HepG2 (cell line): ENCODE measurements at regions not wholly inside any gene's neighbourhood (a gene's known extent, or its start where the extent isn't known, plus 50 kb on each side); places are given as distances from the start of the nearest gene placed in this dataset.

Experiments
- ATAC-seq: fragments of 200-7000 bp; cut with Tn5 transposase; 3 replicates; pipeline ENCODE4 v1.9.1; 2020; ENCODE audit warnings: mild to moderate bottlenecking, moderate library complexity
- BruUV-seq: library from RNA; stranded (reverse); fragments of 400-500 nt; replicated peaks from 2 replicates; lab custom pipeline; 2021; lab: Mats Ljungman, UMichigan
- CTCF ChIA-PET: fragments of 300-600 bp; formaldehyde crosslinking; extraction: SDS; loops from one replicate; lab custom pipeline; 2021; ENCODE audit warnings: low total read pairs, inconsistent platforms, low intra/inter-chr PET ratio; lab: Yijun Ruan, JAX
- POLR2A ChIA-PET: fragments of 350-600 bp; sonication (Branson Sonifier 250); formaldehyde crosslinking; loops from one replicate; lab custom pipeline; 2020; ENCODE audit warnings: antibody characterized with exemption, inconsistent platforms; lab: Yijun Ruan, JAX
- DNase-seq: peaks from one replicate; pipeline ENCODE4 v3.0.0-alpha.2; 2015; ENCODE audit warnings: low spot score
- FAIRE-seq: peaks from 3 replicates; lab custom pipeline; 2011; peaks lifted over from hg19 to GRCh38; lab: Jason Lieb, UNC
- H2AFZ ChIP-seq: one replicate; pipeline ENCODE4 v1.6.1; 2011; ENCODE audit warnings: low read length, inconsistent platforms
- H3K27ac ChIP-seq: fragments of 300-600 bp; 3 replicates; pipeline ENCODE4 v1.8.0; 2011; ENCODE audit warnings: mixed run types, mild to moderate bottlenecking, mixed read lengths, low read length, inconsistent platforms; ENCODE audit not compliant: insufficient read depth; ENCODE audit errors: extremely low read length
- H3K27me3 ChIP-seq, 2 experiments: fragments of 200-600 bp in 1 of 2; 2 replicates in 1 of 2; 3 replicates in 1 of 2; pipeline versions ENCODE4 v1.6.0 to v1.8.0; 2011; ENCODE audit warnings: low read length in 2 of 2, mild to moderate bottlenecking in 2 of 2, moderate library complexity in 2 of 2, inconsistent platforms in 1 of 2; ENCODE audit not compliant: insufficient read depth in 2 of 2, control insufficient read depth in 1 of 2
- H3K36me3 ChIP-seq, 2 experiments: fragments of 200-600 bp in 1 of 2; replicated peaks in 1 of 2; 2 replicates in 1 of 2; 3 replicates in 1 of 2; pipeline versions ENCODE4 v1.5.1 to v1.8.0; 2011; ENCODE audit warnings: low read length in 2 of 2, inconsistent platforms in 1 of 2; ENCODE audit not compliant: insufficient read depth in 2 of 2, control insufficient read depth in 1 of 2
- H3K4me1 ChIP-seq: 2 replicates; pipeline ENCODE4 v1.5.1; 2012; ENCODE audit warnings: low read length, inconsistent platforms; ENCODE audit not compliant: insufficient read depth
- H3K4me2 ChIP-seq: 2 replicates; pipeline ENCODE4 v1.6.0; 2011; ENCODE audit warnings: low read depth, low read length, inconsistent platforms
- H3K4me3 ChIP-seq, 3 experiments: fragments of 200-600 bp in 1 of 3; sonication (generic), shearing (Covaris generic) in 1 of 3; replicated peaks in 1 of 3; 2 replicates each; pipeline ENCODE4 v1.5.1; 2011 to 2016; ENCODE audit warnings: low read length in 3 of 3, inconsistent platforms in 2 of 3, low read depth in 2 of 3, mild to moderate bottlenecking in 2 of 3, control low read depth in 1 of 3, mixed read lengths in 1 of 3; ENCODE audit not compliant: insufficient read depth in 1 of 3
- H3K79me2 ChIP-seq: one replicate; pipeline ENCODE4 v1.6.1; 2011; ENCODE audit warnings: low read length, inconsistent platforms; ENCODE audit not compliant: insufficient read depth
- H3K9ac ChIP-seq: 2 replicates; pipeline ENCODE4 v1.6.0; 2011; ENCODE audit warnings: mild to moderate bottlenecking, low read depth, low read length, inconsistent platforms; ENCODE audit not compliant: insufficient read depth
- H3K9me3 ChIP-seq: 2 replicates; pipeline ENCODE4 v1.5.1; 2012; ENCODE audit warnings: mild to moderate bottlenecking, low read length
- H4K20me1 ChIP-seq: 2 replicates; pipeline ENCODE4 v1.6.0; 2011; ENCODE audit warnings: inconsistent platforms, mild to moderate bottlenecking, low read length, moderate library complexity; ENCODE audit not compliant: insufficient read depth
- ATF7-NPFF ChIP-seq: sonication (generic); formaldehyde crosslinking; IDR thresholded peaks from 2 replicates; pipeline ENCODE4 v1.8.1; 2023; ENCODE audit warnings: mild to moderate bottlenecking, low read depth, missing genetic modification reagents, moderate library complexity
- E2F5 ChIP-seq: sonication (generic); formaldehyde crosslinking; conservative IDR thresholded peaks from 2 replicates; pipeline ENCODE4 v1.4.0; 2020; ENCODE audit warnings: missing genetic modification reagents
- ELK4 ChIP-seq: sonication (generic); formaldehyde crosslinking; IDR thresholded peaks from 2 replicates; pipeline ENCODE4 v1.9.0; 2021; ENCODE audit warnings: missing genetic modification reagents, borderline replicate concordance
- GATA4 ChIP-seq: sonication (generic); IDR thresholded peaks from 2 replicates; pipeline ENCODE4 v1.6.1; 2016; ENCODE audit warnings: antibody characterized with exemption, low read depth, borderline replicate concordance
- KLF16 ChIP-seq, 2 experiments: sonication (generic) in 1 of 2; formaldehyde crosslinking in 1 of 2; IDR thresholded peaks; 2 replicates each; pipeline versions ENCODE4 v1.6.1 to v1.8.0; 2016 to 2023; ENCODE audit warnings: missing genetic modification reagents in 2 of 2, missing compliant biosample characterization in 1 of 2
- MAZ ChIP-seq, 2 experiments: sonication (generic) in 1 of 2; formaldehyde crosslinking in 1 of 2; IDR thresholded peaks; 2 replicates each; pipeline versions ENCODE4 v1.5.0 to v1.6.1; 2012 to 2020; ENCODE audit warnings: low read depth in 2 of 2, mild to moderate bottlenecking in 2 of 2, borderline replicate concordance in 1 of 2, improper control_type of control experiment in 1 of 2, low read length in 1 of 2, missing genetic modification reagents in 1 of 2, moderate library complexity in 1 of 2
- MIXL1 ChIP-seq: IDR thresholded peaks from 2 replicates; pipeline ENCODE4 v1.6.1; 2016
- NAIF1 ChIP-seq: sonication (generic); formaldehyde crosslinking; IDR thresholded peaks from 2 replicates; pipeline ENCODE4 v1.5.0; 2020; ENCODE audit warnings: mild to moderate bottlenecking, missing genetic modification reagents, borderline replicate concordance
- RFX1 ChIP-seq: fragments of 450-650 bp; IDR thresholded peaks from 2 replicates; pipeline ENCODE4 v1.6.1; 2017
- ZNF383 ChIP-seq: sonication (generic); formaldehyde crosslinking; IDR thresholded peaks from 2 replicates; pipeline ENCODE4 v1.4.0; 2020; ENCODE audit warnings: missing genetic modification reagents, mild to moderate bottlenecking, borderline replicate concordance
- ZNF44 ChIP-seq: sonication (generic); formaldehyde crosslinking; IDR thresholded peaks from 2 replicates; pipeline ENCODE4 v1.5.1; 2020; ENCODE audit warnings: mild to moderate bottlenecking, missing genetic modification reagents
- ZNF720 ChIP-seq: sonication (generic); formaldehyde crosslinking; IDR thresholded peaks from 2 replicates; pipeline ENCODE4 v1.4.0; 2020; ENCODE audit warnings: missing genetic modification reagents
- WGBS: methylation state at CpG from one replicate; pipeline ENCODE4 v1.1.6; 2017; ENCODE audit warnings: low lambda C conversion rate; 5-methylcytosine and 5-hydroxymethylcytosine counted together
- in situ Hi-C: cut with HindIII; loops from 2 replicates; pipeline ENCODE4 v1.10.0; 2017; ENCODE audit warnings: low pct_unique_long_range_greater_than_20kb; ENCODE audit not compliant: extremely low pct_ligation_motif_present
- intact Hi-C: fragments of 100-400 bp; cut with micrococcal nuclease; formaldehyde crosslinking; loops from one replicate; pipeline ENCODE4 v1.10.0; 2022; ENCODE audit not compliant: unreplicated experiment
- TF ChIP-seq, protein P1 (sequence below): sonication (generic); formaldehyde crosslinking; IDR thresholded peaks from 2 replicates; pipeline ENCODE4 v1.5.0; 2020; ENCODE audit warnings: missing genetic modification reagents, mild to moderate bottlenecking, borderline replicate concordance
- TF ChIP-seq, protein P2 (sequence below): sonication (generic); formaldehyde crosslinking; IDR thresholded peaks from 2 replicates; pipeline ENCODE4 v1.5.0; 2020; ENCODE audit warnings: mild to moderate bottlenecking, missing genetic modification reagents, moderate library complexity

GRCh38 chr13:38538422-38538821, 148.5 kb upstream of the FREM2 start:
- no TSS peak for BruUV-seq
- no peaks in the 10 kb centered on the region for H3K79me2 ChIP-seq
- no peaks in the 10 kb centered on the region for H3K36me3 ChIP-seq
- ChIA-PET POLR2A (no interaction called here), CTCF (no interaction called here)
- FAIRE-seq (no peak), ATAC-seq (no peak), DNase-seq (no peak)
- H3K9me3 ChIP-seq = no peaks in the 10 kb centered on the region
- no peak overlapping the region for H3K9ac ChIP-seq
- WGBS = 13% methylated on average over 4 of the region's 4 CpGs
- intact Hi-C loops (no loop called here), in situ Hi-C loops (no loop called here)
- no peak overlapping the region for H3K4me2 ChIP-seq
- H3K4me3 ChIP-seq = no peak overlapping the region
- H3K27ac ChIP-seq = no peak overlapping the region
- H3K27me3 ChIP-seq = no peaks in the 10 kb centered on the region
- H3K4me1 ChIP-seq = no peaks in the 10 kb centered on the region
- TF ChIP-seq E2F5 (no peak), RFX1 (peak; percentile 29; the same call in 1 of the 2 replicates)
- no peaks in the 10 kb centered on the region for H4K20me1 ChIP-seq
- H2AFZ ChIP-seq = no peak overlapping the region

- Histone ChIP-seq H3K36me3 (no peaks in the 10 kb centered on the region), H3K4me3 (no peak overlapping the region), H3K4me1 (no peaks in the 10 kb centered on the region), H3K9me3 (no peaks in the 10 kb centered on the region), H3K79me2 (no peaks in the 10 kb centered on the region), H2AFZ (no peak overlapping the region), H3K27me3 (no peaks in the 10 kb centered on the region), H3K9ac (no peak overlapping the region), H3K4me2 (no peak overlapping the region), H4K20me1 (no peaks in the 10 kb centered on the region), H3K27ac (no peak overlapping the region)
- WGBS = 0% methylated on average over 2 of the region's 2 CpGs
- no peak for ATAC-seq
- intact Hi-C loops = no loop called here
- BruUV-seq = no TSS peak
- in situ Hi-C loops = no loop called here
- POLR2A ChIA-PET = no interaction called here
- no peak for FAIRE-seq
- no peak for DNase-seq
- CTCF ChIA-PET = no interaction called here
- TF ChIP-seq, protein P1, sequence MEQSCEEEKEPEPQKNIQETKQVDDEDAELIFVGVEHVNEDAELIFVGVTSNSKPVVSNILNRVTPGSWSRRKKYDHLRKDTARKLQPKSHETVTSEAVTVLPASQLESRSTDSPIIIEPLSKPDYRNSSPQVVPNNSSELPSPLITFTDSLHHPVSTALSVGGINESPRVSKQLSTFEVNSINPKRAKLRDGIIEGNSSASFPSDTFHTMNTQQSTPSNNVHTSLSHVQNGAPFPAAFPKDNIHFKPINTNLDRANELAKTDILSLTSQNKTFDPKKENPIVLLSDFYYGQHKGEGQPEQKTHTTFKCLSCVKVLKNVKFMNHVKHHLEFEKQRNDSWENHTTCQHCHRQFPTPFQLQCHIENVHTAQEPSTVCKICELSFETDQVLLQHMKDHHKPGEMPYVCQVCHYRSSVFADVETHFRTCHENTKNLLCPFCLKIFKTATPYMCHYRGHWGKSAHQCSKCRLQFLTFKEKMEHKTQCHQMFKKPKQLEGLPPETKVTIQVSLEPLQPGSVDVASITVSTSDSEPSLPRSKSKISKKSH = no peak
- TF ChIP-seq KLF16 (CRISPR knock-in tag; IDR thresholded peaks at IDR 0.05) (no peak), MIXL1 (CRISPR knock-in tag) (no peak), ELK4 (CRISPR knock-in tag) (no peak), MAZ (IDR thresholded peaks at IDR 0.05; ENCODE audit: borderline replicate concordance, low read depth, low read length) (no peak), MAZ (CRISPR knock-in tag; IDR thresholded peaks at IDR 0.05; ENCODE audit: low read depth) (no peak), ZNF720 (CRISPR knock-in tag) (no peak), GATA4 (no peak), ZNF383 (CRISPR knock-in tag) (no peak), ZNF44 (CRISPR knock-in tag) (no peak), NAIF1 (CRISPR knock-in tag) (no peak), ATF7-NPFF (CRISPR knock-in tag) (no peak)
- TF ChIP-seq, protein P2, sequence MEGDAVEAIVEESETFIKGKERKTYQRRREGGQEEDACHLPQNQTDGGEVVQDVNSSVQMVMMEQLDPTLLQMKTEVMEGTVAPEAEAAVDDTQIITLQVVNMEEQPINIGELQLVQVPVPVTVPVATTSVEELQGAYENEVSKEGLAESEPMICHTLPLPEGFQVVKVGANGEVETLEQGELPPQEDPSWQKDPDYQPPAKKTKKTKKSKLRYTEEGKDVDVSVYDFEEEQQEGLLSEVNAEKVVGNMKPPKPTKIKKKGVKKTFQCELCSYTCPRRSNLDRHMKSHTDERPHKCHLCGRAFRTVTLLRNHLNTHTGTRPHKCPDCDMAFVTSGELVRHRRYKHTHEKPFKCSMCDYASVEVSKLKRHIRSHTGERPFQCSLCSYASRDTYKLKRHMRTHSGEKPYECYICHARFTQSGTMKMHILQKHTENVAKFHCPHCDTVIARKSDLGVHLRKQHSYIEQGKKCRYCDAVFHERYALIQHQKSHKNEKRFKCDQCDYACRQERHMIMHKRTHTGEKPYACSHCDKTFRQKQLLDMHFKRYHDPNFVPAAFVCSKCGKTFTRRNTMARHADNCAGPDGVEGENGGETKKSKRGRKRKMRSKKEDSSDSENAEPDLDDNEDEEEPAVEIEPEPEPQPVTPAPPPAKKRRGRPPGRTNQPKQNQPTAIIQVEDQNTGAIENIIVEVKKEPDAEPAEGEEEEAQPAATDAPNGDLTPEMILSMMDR (CRISPR knock-in tag) = no peak
Observed at GRCh38 chr13:38539632-38540031, 147.2 kb upstream of the FREM2 start.
